Pancreas (tissue), 10 donors: ENCODE measurements at regions not wholly inside any gene's neighbourhood (a gene's known extent, or its start where the extent isn't known, plus 50 kb on each side); places are given as distances from the start of the nearest gene placed in this dataset.

Experiments used
- ATAC-seq, 4 donors: fragments of 200-7000 bp; cut with Tn5 transposase; one replicate each; pipeline versions ENCODE4 v1.8.0 to v1.9.1; 2020; ENCODE audit warnings: mild to moderate bottlenecking in 4 of 4, moderate library complexity in 4 of 4
- DNase-seq, 6 donors: peaks; one replicate each; pipeline ENCODE4 v3.0.0-alpha.2; 2020
- FAIRE-seq: peaks from 2 replicates; lab custom pipeline; 2012; peaks lifted over from hg19 to GRCh38; lab: Jason Lieb, UNC
- H3K27ac ChIP-seq, 4 donors: fragments of 200-600 bp; sonication (generic); 1 replicate in 3 of 4; 2 replicates in 1 of 4; pipeline versions ENCODE4 v1.5.0 to v1.8.0; 2020
- H3K27me3 ChIP-seq, 4 donors: fragments of 200-600 bp; one replicate each; pipeline ENCODE4 v1.8.0; 2021
- H3K36me3 ChIP-seq, 3 donors: fragments of 200-600 bp; sonication (generic) in 1 of 3; one replicate each; pipeline versions ENCODE4 v1.5.0 to v1.8.0; 2020 to 2021
- H3K4me1 ChIP-seq, 3 donors: fragments of 200-600 bp; one replicate each; pipeline ENCODE4 v1.8.0; 2021
- H3K4me3 ChIP-seq, 4 donors: fragments of 200-600 bp; sonication (generic) in 2 of 4; one replicate each; pipeline versions ENCODE4 v1.5.0 to v1.8.0; 2020 to 2021
- H3K9me3 ChIP-seq, 4 donors: fragments of 200-600 bp; one replicate each; pipeline ENCODE4 v1.8.0; 2021
- WGBS, 2 donors: extraction: QIAGEN DNeasy Blood & Tissue Kit; methylation state at CpG; one replicate each; pipeline ENCODE4 v1.1.7; 2013; 5-methylcytosine and 5-hydroxymethylcytosine counted together
- intact Hi-C, 3 donors: fragments of 100-400 bp; cut with DNase I; formaldehyde crosslinking; loops; one replicate each; pipeline versions ENCODE4 v1.11.1 to v1.14.2; 2022
- TF ChIP-seq, protein P1 (sequence below), 4 donors: fragments of 200-600 bp; sonication (generic) in 3 of 4; IDR thresholded peaks; one replicate each; pipeline versions ENCODE4 v1.5.0 to v1.8.0; 2021; ENCODE audit warnings: antibody characterized with exemption in 4 of 4
- donor health status: healthy with polysubstance abuse.
- donor health status: DM: no; HTN: no; CAD: no; lungs with moderate emphysema.
- donor health status: DM: no; HTN: no; CAD: no.
- donor health status: control.
- donor health status: control.
- donor health status: Bipolar disorder and iron deficiency.
- donor health status: DM: yes; HTN: yes; CAD: no.
- donor health status: DM: no; HTN: no; CAD: no.
- donor health status: DM: no; HTN: no; CAD: no.
- donor health status: DM: yes; HTN: yes; CAD: no.

DNA sequence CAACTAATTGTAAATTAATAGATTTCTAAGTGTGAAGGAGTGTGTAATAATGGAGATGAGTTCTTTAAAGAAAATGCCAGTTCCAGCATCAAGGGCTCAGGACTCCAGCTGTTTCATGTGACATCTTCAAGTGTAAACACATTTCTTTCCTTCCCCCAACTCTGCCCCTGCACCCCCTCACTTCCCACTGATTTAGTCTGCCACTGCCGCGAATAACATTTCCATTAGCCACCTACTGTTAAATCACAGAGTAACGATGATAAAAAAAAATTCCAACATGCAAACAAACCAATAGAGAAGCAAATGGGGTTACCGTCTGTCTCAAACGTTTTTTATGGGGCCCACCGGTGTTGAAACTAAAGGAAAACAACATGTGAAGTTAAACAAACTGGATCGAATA is 414.3 kb downstream of the SAMD5 start:
- WGBS, 2 donors: 46 to 47% methylated on average over 7 of the region's 7 CpGs
- FAIRE-seq (no peak), ATAC-seq (no peak), DNase-seq (no peak)
- no peaks in the 10 kb centered on the region for H3K4me1 ChIP-seq
- no peak overlapping the region for H3K27ac ChIP-seq
- intact Hi-C loops: no loop called here
- no peaks in the 10 kb centered on the region for H3K36me3 ChIP-seq
- TF ChIP-seq, protein P1, sequence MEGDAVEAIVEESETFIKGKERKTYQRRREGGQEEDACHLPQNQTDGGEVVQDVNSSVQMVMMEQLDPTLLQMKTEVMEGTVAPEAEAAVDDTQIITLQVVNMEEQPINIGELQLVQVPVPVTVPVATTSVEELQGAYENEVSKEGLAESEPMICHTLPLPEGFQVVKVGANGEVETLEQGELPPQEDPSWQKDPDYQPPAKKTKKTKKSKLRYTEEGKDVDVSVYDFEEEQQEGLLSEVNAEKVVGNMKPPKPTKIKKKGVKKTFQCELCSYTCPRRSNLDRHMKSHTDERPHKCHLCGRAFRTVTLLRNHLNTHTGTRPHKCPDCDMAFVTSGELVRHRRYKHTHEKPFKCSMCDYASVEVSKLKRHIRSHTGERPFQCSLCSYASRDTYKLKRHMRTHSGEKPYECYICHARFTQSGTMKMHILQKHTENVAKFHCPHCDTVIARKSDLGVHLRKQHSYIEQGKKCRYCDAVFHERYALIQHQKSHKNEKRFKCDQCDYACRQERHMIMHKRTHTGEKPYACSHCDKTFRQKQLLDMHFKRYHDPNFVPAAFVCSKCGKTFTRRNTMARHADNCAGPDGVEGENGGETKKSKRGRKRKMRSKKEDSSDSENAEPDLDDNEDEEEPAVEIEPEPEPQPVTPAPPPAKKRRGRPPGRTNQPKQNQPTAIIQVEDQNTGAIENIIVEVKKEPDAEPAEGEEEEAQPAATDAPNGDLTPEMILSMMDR (IDR thresholded peaks at IDR 0.05): no peak
- H3K27me3 ChIP-seq: no peaks in the 10 kb centered on the region
- H3K4me3 ChIP-seq: no peak overlapping the region
- H3K9me3 ChIP-seq: no peaks in the 10 kb centered on the region

- 94 to 97% methylated on average over 1 of the region's 1 CpG for WGBS, 2 donors
- Histone ChIP-seq H3K36me3 (no peaks in the 10 kb centered on the region), H3K9me3 (no peaks in the 10 kb centered on the region), H3K4me3 (no peak overlapping the region), H3K27ac (no peak overlapping the region), H3K4me1 (no peaks in the 10 kb centered on the region), H3K27me3 (no peaks in the 10 kb centered on the region)
- ATAC-seq (no peak), DNase-seq (no peak), FAIRE-seq (peak; percentile 72)
- intact Hi-C loops: no loop called here
- TF ChIP-seq, protein P1 (IDR thresholded peaks at IDR 0.05): no peak
Measured at GRCh38 chr6:147924598-147924997, 416.1 kb downstream of the SAMD5 start.

- no peak overlapping the region for H3K27ac ChIP-seq
- H3K4me3 ChIP-seq: no peak overlapping the region
- no peaks in the 10 kb centered on the region for H3K36me3 ChIP-seq
- no peak for DNase-seq
- FAIRE-seq: no peak
- 49 to 73% methylated on average over 1 of the region's 1 CpG for WGBS, 2 donors
- no peak for ATAC-seq
- intact Hi-C loops: no loop called here
- TF ChIP-seq, protein P1 (IDR thresholded peaks at IDR 0.05): no peak
- H3K9me3 ChIP-seq: no peaks in the 10 kb centered on the region
- no peaks in the 10 kb centered on the region for H3K27me3 ChIP-seq
- no peaks in the 10 kb centered on the region for H3K4me1 ChIP-seq
Measured at GRCh38 chr6:147925826-147926225, 416.8 kb upstream of the SASH1 start.

- ATAC-seq (no peak), DNase-seq (no peak), FAIRE-seq (no peak)
- TF ChIP-seq, protein P1 (IDR thresholded peaks at IDR 0.05): no peak
- WGBS, 2 donors: 82 to 92% methylated on average over 3 to 4 of the region's 4 CpGs
- H3K9me3 ChIP-seq: no peaks in the 10 kb centered on the region
- no peaks in the 10 kb centered on the region for H3K27me3 ChIP-seq
- H3K27ac ChIP-seq: no peak overlapping the region
- H3K36me3 ChIP-seq: no peaks in the 10 kb centered on the region
- intact Hi-C loops: no loop called here
- no peaks in the 10 kb centered on the region for H3K4me1 ChIP-seq
- no peak overlapping the region for H3K4me3 ChIP-seq
Measured at GRCh38 chr6:147930745-147931144, 411.9 kb upstream of the SASH1 start.

- no peak for ATAC-seq
- FAIRE-seq: no peak
- no peaks in the 10 kb centered on the region for H3K4me1 ChIP-seq
- H3K27me3 ChIP-seq: no peaks in the 10 kb centered on the region
- intact Hi-C loops: no loop called here
- H3K9me3 ChIP-seq: no peaks in the 10 kb centered on the region
- H3K4me3 ChIP-seq: no peak overlapping the region
- 14 to 26% methylated on average over 1 of the region's 1 CpG for WGBS, 2 donors
- no peaks in the 10 kb centered on the region for H3K36me3 ChIP-seq
- TF ChIP-seq, protein P1 (IDR thresholded peaks at IDR 0.05): no peak
- H3K27ac ChIP-seq: no peak overlapping the region
- no peak for DNase-seq
Measured at GRCh38 chr6:147933224-147933623, 409.4 kb upstream of the SASH1 start.
